H9 (cell line): ENCODE measurements at regions not wholly inside any gene's neighbourhood (a gene's known extent, or its start where the extent isn't known, plus 50 kb on each side); places are given as distances from the start of the nearest gene placed in this dataset.

Experiments used
- DNase-seq: peaks from one replicate; pipeline ENCODE4 v3.0.0-alpha.2; 2017
- H2AFZ ChIP-seq: one replicate; pipeline ENCODE4 v1.6.1; 2013; ENCODE audit warnings: mild to moderate bottlenecking, low read length, control low read depth, moderate library complexity
- H2AK5ac ChIP-seq: 2 replicates; pipeline ENCODE4 v1.6.1; 2013; ENCODE audit warnings: low read length, control low read depth, mixed read lengths; ENCODE audit not compliant: insufficient read length
- H2BK120ac ChIP-seq: one replicate; pipeline ENCODE4 v1.6.1; 2013; ENCODE audit warnings: low read depth, mild to moderate bottlenecking, low read length, control low read depth, inconsistent platforms; ENCODE audit not compliant: poor library complexity, severe bottlenecking
- H2BK12ac ChIP-seq: 2 replicates; pipeline ENCODE4 v1.6.1; 2013; ENCODE audit warnings: low read length, control low read depth, mixed read lengths, low read depth; ENCODE audit not compliant: insufficient read length
- H2BK15ac ChIP-seq: 2 replicates; pipeline ENCODE4 v1.6.1; 2013; ENCODE audit warnings: low read depth, low read length, control low read depth
- H2BK20ac ChIP-seq: one replicate; pipeline ENCODE4 v1.6.1; 2013; ENCODE audit warnings: low read depth, mild to moderate bottlenecking, low read length, control low read depth, inconsistent platforms; ENCODE audit not compliant: poor library complexity, severe bottlenecking
- H2BK5ac ChIP-seq: 2 replicates; pipeline ENCODE4 v1.6.1; 2013; ENCODE audit warnings: low read length, control low read depth, mixed read lengths; ENCODE audit not compliant: insufficient read length
- H3K14ac ChIP-seq: 2 replicates; pipeline ENCODE4 v1.6.1; 2013; ENCODE audit warnings: low read length, control low read depth; ENCODE audit not compliant: insufficient read depth
- H3K18ac ChIP-seq: 2 replicates; pipeline ENCODE4 v1.6.1; 2013; ENCODE audit warnings: low read depth, mild to moderate bottlenecking, mixed read lengths, low read length, control low read depth; ENCODE audit not compliant: insufficient read length
- H3K23ac ChIP-seq: 2 replicates; pipeline ENCODE4 v1.6.1; 2013; ENCODE audit warnings: low read length, control low read depth, mixed read lengths, low read depth; ENCODE audit not compliant: insufficient read length
- H3K23me2 ChIP-seq: 2 replicates; pipeline ENCODE4 v1.6.1; 2013; ENCODE audit warnings: low read depth, mild to moderate bottlenecking, mixed read lengths, low read length, control low read depth; ENCODE audit not compliant: insufficient read length, poor library complexity, severe bottlenecking
- H3K27ac ChIP-seq: 2 replicates; pipeline ENCODE4 v1.5.1; 2013; ENCODE audit warnings: low read length, control low read depth, mixed read lengths, low read depth; ENCODE audit not compliant: insufficient read length
- H3K27me3 ChIP-seq: 2 replicates; pipeline ENCODE4 v1.6.1; 2013; ENCODE audit warnings: low read length, control low read depth, inconsistent platforms; ENCODE audit not compliant: insufficient read depth
- H3K4ac ChIP-seq: 2 replicates; pipeline ENCODE4 v1.6.1; 2013; ENCODE audit warnings: low read depth, mild to moderate bottlenecking, control low read depth, inconsistent platforms, low read length, moderate library complexity
- H3K4me1 ChIP-seq: 2 replicates; pipeline ENCODE4 v1.6.1; 2013; ENCODE audit warnings: low read length, control low read depth, inconsistent platforms; ENCODE audit not compliant: insufficient read depth
- H3K4me2 ChIP-seq: 2 replicates; pipeline ENCODE4 v1.6.1; 2013; ENCODE audit warnings: low read length, control low read depth, mixed read lengths; ENCODE audit not compliant: insufficient read length, insufficient read depth
- H3K56ac ChIP-seq: 2 replicates; pipeline ENCODE4 v1.6.1; 2013; ENCODE audit warnings: low read depth, mild to moderate bottlenecking, mixed read lengths, low read length, control low read depth; ENCODE audit not compliant: insufficient read length
- H3K79me1 ChIP-seq: 2 replicates; pipeline ENCODE4 v1.6.1; 2013; ENCODE audit warnings: low read depth, mild to moderate bottlenecking, moderate library complexity, low read length, control low read depth, inconsistent platforms; ENCODE audit not compliant: insufficient read depth, poor library complexity, severe bottlenecking
- H3K79me2 ChIP-seq: 2 replicates; pipeline ENCODE4 v1.6.1; 2013; ENCODE audit warnings: low read length, control low read depth, inconsistent platforms; ENCODE audit not compliant: insufficient read depth
- H3K9ac ChIP-seq: 2 replicates; pipeline ENCODE4 v1.6.1; 2013; ENCODE audit warnings: low read length, control low read depth, mixed read lengths; ENCODE audit not compliant: insufficient read length; ENCODE audit errors: extremely low read depth
- H3K9me3 ChIP-seq: one replicate; pipeline ENCODE4 v1.6.1; 2013; ENCODE audit warnings: low read depth, low read length, inconsistent platforms; ENCODE audit not compliant: control insufficient read depth
- H3T11ph ChIP-seq: one replicate; pipeline ENCODE4 v1.6.1; 2013; ENCODE audit warnings: mild to moderate bottlenecking, low read length, control low read depth, inconsistent platforms
- H4K20me1 ChIP-seq: one replicate; pipeline ENCODE4 v1.6.1; 2013; ENCODE audit not compliant: control insufficient read depth, insufficient read length, insufficient read depth
- H4K5ac ChIP-seq: 2 replicates; pipeline ENCODE4 v1.6.1; 2013; ENCODE audit warnings: low read depth, mild to moderate bottlenecking, mixed read lengths, low read length, control low read depth; ENCODE audit not compliant: insufficient read length
- H4K8ac ChIP-seq: replicated peaks from 2 replicates; pipeline ENCODE4 v1.6.1; 2013; ENCODE audit warnings: low read length, control low read depth, mixed read lengths, low read depth; ENCODE audit not compliant: insufficient read length
- H4K91ac ChIP-seq: 2 replicates; pipeline ENCODE4 v1.6.1; 2013; ENCODE audit warnings: low read depth, mild to moderate bottlenecking, moderate library complexity, mixed read lengths, low read length, control low read depth; ENCODE audit not compliant: insufficient read length
- H3K27ac Mint-ChIP-seq, 3 experiments: 2 replicates in 2 of 3; 3 replicates in 1 of 3; pipeline ENCODE4 v1.8.0; 2020 to 2021; ENCODE audit warnings: mixed read lengths in 3 of 3, mild to moderate bottlenecking in 1 of 3, moderate library complexity in 1 of 3
- H3K27me3 Mint-ChIP-seq: 2 replicates; pipeline ENCODE4 v1.8.0; 2021; ENCODE audit warnings: low read depth, mild to moderate bottlenecking, moderate library complexity, mixed read lengths
- H3K36me3 Mint-ChIP-seq, 3 experiments: 2 replicates in 2 of 3; 3 replicates in 1 of 3; pipeline ENCODE4 v1.8.0; 2020 to 2021; ENCODE audit warnings: low read depth in 3 of 3, mixed read lengths in 3 of 3; ENCODE audit not compliant: insufficient read depth in 1 of 3
- H3K4me1 Mint-ChIP-seq, 2 experiments: 2 replicates each; pipeline ENCODE4 v1.8.0; 2020; ENCODE audit warnings: mixed read lengths in 2 of 2
- H3K4me3 Mint-ChIP-seq, 2 experiments: 2 replicates in 1 of 2; 3 replicates in 1 of 2; pipeline ENCODE4 v1.8.0; 2020 to 2021; ENCODE audit warnings: mild to moderate bottlenecking in 2 of 2, mixed read lengths in 2 of 2, moderate library complexity in 1 of 2
- H3K9me3 Mint-ChIP-seq, 2 experiments: 2 replicates in 1 of 2; 3 replicates in 1 of 2; pipeline ENCODE4 v1.8.0; 2020; ENCODE audit warnings: mild to moderate bottlenecking in 2 of 2, mixed read lengths in 2 of 2, moderate library complexity in 1 of 2
- CTCF ChIP-seq: fragments of 200-600 bp; sonication (generic); conservative IDR thresholded peaks from 3 replicates; pipeline ENCODE4 v1.8.0; 2021; ENCODE audit warnings: antibody characterized with exemption, mild to moderate bottlenecking
- WGBS: extraction: QIAGEN DNeasy Blood & Tissue Kit; methylation state at CpG from one replicate; pipeline ENCODE4 v1.1.7; 2013; ENCODE audit warnings: missing lambda C conversion rate, low lambda C conversion rate, mixed read lengths; ENCODE audit not compliant: insufficient read length; ENCODE audit errors: extremely low coverage; 5-methylcytosine and 5-hydroxymethylcytosine counted together

GRCh38 chr2:221972813-221973478, 325.9 kb downstream of the PAX3 start:
- Histone ChIP-seq H3K18ac (no peak overlapping the region), H3K9ac (no peak overlapping the region), H4K91ac (no peak overlapping the region), H3K4me1 (no peaks in the 10 kb centered on the region; the same call in 1 of the 2 replicates), H3K27ac (no peak overlapping the region), H4K20me1 (no peaks in the 10 kb centered on the region), H3K23me2 (no peaks in the 10 kb centered on the region), H2AK5ac (no peak overlapping the region), H3K14ac (no peak overlapping the region), H3K9me3 (no peaks in the 10 kb centered on the region), H2BK20ac (no peak overlapping the region), H2BK15ac (no peak overlapping the region), H3K79me2 (no peaks in the 10 kb centered on the region), H3K27me3 (no peaks in the 10 kb centered on the region), H3K4me2 (no peak overlapping the region), H2BK5ac (no peak overlapping the region), H3T11ph (no peak overlapping the region), H3K4ac (no peak overlapping the region), H4K8ac (no peak overlapping the region), H3K23ac (no peak overlapping the region), H2AFZ (no peak overlapping the region), H2BK12ac (no peak overlapping the region), H4K5ac (no peak overlapping the region), H3K56ac (no peak overlapping the region), H3K79me1 (no peaks in the 10 kb centered on the region), H2BK120ac (no peak overlapping the region)
- TF ChIP-seq CTCF, result no peak
- Mint-ChIP-seq H3K4me1 (peaks cover 7 to 8% of the 10 kb centered on the region in 2 experiments), H3K9me3 (no peaks in the 10 kb centered on the region), H3K27ac (no peak overlapping the region), H3K36me3 (no peaks in the 10 kb centered on the region), H3K4me3 (no peak overlapping the region), H3K27me3 (no peaks in the 10 kb centered on the region; the same call in 1 of the 2 replicates)
- no peak for DNase-seq
- no CpG with 5 or more reads among the region's 6 CpGs for WGBS
